Keratinocyte (primary cell): ENCODE measurements at regions not wholly inside any gene's neighbourhood (a gene's known extent, or its start where the extent isn't known, plus 50 kb on each side); places are given as distances from the start of the nearest gene placed in this dataset.

Source experiments
- DNase-seq: peaks from one replicate; pipeline ENCODE4 v3.0.0-alpha.2; 2011; ENCODE audit warnings: low read depth, missing footprints, low spot score
- FAIRE-seq: peaks from 2 replicates; lab custom pipeline; 2011; peaks lifted over from hg19 to GRCh38; lab: Jason Lieb, UNC
- H2AFZ ChIP-seq: 2 replicates; pipeline ENCODE4 v1.6.0; 2012; ENCODE audit warnings: low read length, control low read depth, inconsistent platforms; ENCODE audit not compliant: control insufficient read depth
- H3K27ac ChIP-seq: 2 replicates; pipeline ENCODE4 v1.5.1; 2011; ENCODE audit warnings: low read length; ENCODE audit not compliant: control insufficient read depth, insufficient read depth
- H3K27me3 ChIP-seq: 3 replicates; pipeline ENCODE4 v1.6.0; 2011; ENCODE audit warnings: low read length; ENCODE audit not compliant: control insufficient read depth, insufficient read depth; ENCODE audit errors: extremely low read depth
- H3K36me3 ChIP-seq, 2 experiments: 2 replicates in 1 of 2; 3 replicates in 1 of 2; pipeline ENCODE4 v1.5.1; 2011; ENCODE audit warnings: low read length in 2 of 2, mild to moderate bottlenecking in 1 of 2; ENCODE audit not compliant: control insufficient read depth in 2 of 2, insufficient read depth in 2 of 2; ENCODE audit errors: extremely low read depth in 1 of 2
- H3K4me1 ChIP-seq: 3 replicates; pipeline ENCODE4 v1.5.1; 2011; ENCODE audit warnings: low read length; ENCODE audit not compliant: control insufficient read depth, insufficient read depth; ENCODE audit errors: extremely low read depth
- H3K4me2 ChIP-seq: 3 replicates; pipeline ENCODE4 v1.6.0; 2011; ENCODE audit warnings: low read depth, low read length; ENCODE audit not compliant: control insufficient read depth, insufficient read depth; ENCODE audit errors: extremely low read depth
- H3K4me3 ChIP-seq, 3 experiments: fragments of 200-600 bp in 1 of 3; sonication (generic) in 1 of 3; 2 replicates in 2 of 3; 3 replicates in 1 of 3; pipeline ENCODE4 v1.5.1; 2011 to 2016; ENCODE audit warnings: low read length in 3 of 3, mild to moderate bottlenecking in 3 of 3, control low read depth in 2 of 3, inconsistent platforms in 1 of 3, low read depth in 1 of 3, mixed read lengths in 1 of 3, mixed run types in 1 of 3, moderate library complexity in 1 of 3; ENCODE audit not compliant: control insufficient read depth in 2 of 3, insufficient read depth in 2 of 3; ENCODE audit errors: extremely low read depth in 1 of 3
- H3K79me2 ChIP-seq: 2 replicates; pipeline ENCODE4 v1.6.0; 2012; ENCODE audit warnings: low read length; ENCODE audit not compliant: control insufficient read depth, insufficient read depth
- H3K9ac ChIP-seq: 3 replicates; pipeline ENCODE4 v1.6.0; 2011; ENCODE audit warnings: low read length; ENCODE audit not compliant: control insufficient read depth, insufficient read depth; ENCODE audit errors: extremely low read depth
- H3K9me1 ChIP-seq: 3 replicates; pipeline ENCODE4 v1.6.0; 2011; ENCODE audit warnings: low read length; ENCODE audit not compliant: control insufficient read depth, insufficient read depth; ENCODE audit errors: extremely low read depth
- H3K9me3 ChIP-seq: 2 replicates; pipeline ENCODE4 v1.5.1; 2012; ENCODE audit warnings: low read depth, low read length; ENCODE audit not compliant: control insufficient read depth
- H4K20me1 ChIP-seq: 3 replicates; pipeline ENCODE4 v1.6.0; 2011; ENCODE audit warnings: low read length; ENCODE audit not compliant: control insufficient read depth, insufficient read depth; ENCODE audit errors: extremely low read depth
- CTCF ChIP-seq, 3 experiments: IDR thresholded peaks in 1 of 3; conservative IDR thresholded peaks in 1 of 3; optimal IDR thresholded peaks in 1 of 3; 2 replicates in 2 of 3; 3 replicates in 1 of 3; pipeline versions ENCODE3 to v1.5.1; 2011; ENCODE audit warnings: low read length in 3 of 3, mild to moderate bottlenecking in 3 of 3, moderate library complexity in 2 of 3, control low read depth in 1 of 3, inconsistent platforms in 1 of 3; ENCODE audit not compliant: insufficient read depth in 2 of 3; ENCODE audit errors: extremely low read depth in 1 of 3
- EZH2 ChIP-seq: IDR thresholded peaks from one replicate; pipeline ENCODE4 v1.6.1; 2012; ENCODE audit warnings: inconsistent platforms, mild to moderate bottlenecking, low read length, moderate library complexity
- dilution Hi-C: fragments of 300-500 bp; cut with MboI; formaldehyde crosslinking; loops from one replicate; pipeline ENCODE4 v1.7.0; 2020; ENCODE audit warnings: low sequenced_read_pairs; ENCODE audit not compliant: extremely low pct_ligation_motif_present

GRCh38 chr6:102766963-102767362, 1373.5 kb downstream of the GRIK2 start:
- dilution Hi-C loops: no loop called here
- DNase-seq: no peak
- FAIRE-seq: no peak
- H3K9me1 ChIP-seq: no peaks in the 10 kb centered on the region
- no peaks in the 10 kb centered on the region for H3K79me2 ChIP-seq
- H3K27ac ChIP-seq: no peak overlapping the region
- H3K9me3 ChIP-seq: no peaks in the 10 kb centered on the region
- no peak overlapping the region for H3K4me3 ChIP-seq
- no peak overlapping the region for H3K4me2 ChIP-seq
- TF ChIP-seq EZH2: no peak
- no peak for TF ChIP-seq CTCF (optimal IDR thresholded peaks at IDR 0.05 in 1 of 3, IDR thresholded peaks at IDR 0.05 in 1 of 3, conservative IDR thresholded peaks at IDR 0.05 in 1 of 3; ENCODE audit: extremely low read depth in 1 of 3, insufficient read depth in 2 of 3, low read length in 3 of 3)
- no peak overlapping the region for H2AFZ ChIP-seq
- H3K9ac ChIP-seq: no peak overlapping the region
- no peaks in the 10 kb centered on the region for H3K4me1 ChIP-seq
- no peaks in the 10 kb centered on the region for H4K20me1 ChIP-seq
- H3K27me3 ChIP-seq: no peaks in the 10 kb centered on the region
- no peaks in the 10 kb centered on the region for H3K36me3 ChIP-seq

- no peak overlapping the region for H3K4me2 ChIP-seq
- H3K4me3 ChIP-seq: no peak overlapping the region
- no peak overlapping the region for H3K9ac ChIP-seq
- no peak overlapping the region for H3K27ac ChIP-seq
- dilution Hi-C loops: no loop called here
- no peak overlapping the region for H2AFZ ChIP-seq
- no peaks in the 10 kb centered on the region for H3K36me3 ChIP-seq
- TF ChIP-seq CTCF (optimal IDR thresholded peaks at IDR 0.05 in 1 of 3, IDR thresholded peaks at IDR 0.05 in 1 of 3, conservative IDR thresholded peaks at IDR 0.05 in 1 of 3; ENCODE audit: extremely low read depth in 1 of 3, insufficient read depth in 2 of 3, low read length in 3 of 3) (no peak), EZH2 (no peak)
- H3K79me2 ChIP-seq: no peaks in the 10 kb centered on the region
- H3K4me1 ChIP-seq: no peaks in the 10 kb centered on the region
- H3K9me3 ChIP-seq: no peaks in the 10 kb centered on the region
- no peak for FAIRE-seq
- DNase-seq: no peak
- no peaks in the 10 kb centered on the region for H4K20me1 ChIP-seq
- H3K9me1 ChIP-seq: no peaks in the 10 kb centered on the region
- no peaks in the 10 kb centered on the region for H3K27me3 ChIP-seq
Measured at GRCh38 chr6:102764317-102764716, 1370.8 kb downstream of the GRIK2 start.
